AG04450 (cell line): ENCODE measurements at regions not wholly inside any gene's neighbourhood (a gene's known extent, or its start where the extent isn't known, plus 50 kb on each side); places are given as distances from the start of the nearest gene placed in this dataset.

Experiments
- CTCF ChIA-PET: fragments of 300-600, 350-600 bp; formaldehyde crosslinking; extraction: SDS; loops from one replicate; lab custom pipeline; 2022; ENCODE audit warnings: antibody characterized with exemption, inconsistent platforms; lab: Charles Lee
- POLR2A ChIA-PET: fragments of 350-600 bp; formaldehyde crosslinking; extraction: SDS; loops from one replicate; lab custom pipeline; 2021; ENCODE audit warnings: antibody characterized with exemption, inconsistent platforms; lab: Yijun Ruan, JAX
- DNase-seq: peaks from one replicate; pipeline ENCODE4 v3.0.0-alpha.2; 2011; ENCODE audit warnings: low read depth, low spot score
- H3K27ac ChIP-seq: one replicate; pipeline ENCODE4 v1.5.1; 2012; ENCODE audit warnings: low read depth, low read length, control low read depth
- H3K27me3 ChIP-seq: one replicate; pipeline ENCODE4 v1.6.0; 2012; ENCODE audit warnings: low read length; ENCODE audit not compliant: control insufficient read depth, insufficient read depth
- H3K4me3 ChIP-seq: 2 replicates; pipeline ENCODE4 v1.5.1; 2011; ENCODE audit warnings: mild to moderate bottlenecking, low read depth, low read length, control low read depth
- H3K9me3 ChIP-seq: 2 replicates; pipeline ENCODE4 v1.5.1; 2012; ENCODE audit warnings: low read length; ENCODE audit not compliant: control insufficient read depth, insufficient read depth
- TF ChIP-seq, protein P1 (sequence below): IDR thresholded peaks from 2 replicates; pipeline ENCODE4 v1.5.1; 2011; ENCODE audit warnings: low read depth, low read length, control low read depth, inconsistent platforms

DNA sequence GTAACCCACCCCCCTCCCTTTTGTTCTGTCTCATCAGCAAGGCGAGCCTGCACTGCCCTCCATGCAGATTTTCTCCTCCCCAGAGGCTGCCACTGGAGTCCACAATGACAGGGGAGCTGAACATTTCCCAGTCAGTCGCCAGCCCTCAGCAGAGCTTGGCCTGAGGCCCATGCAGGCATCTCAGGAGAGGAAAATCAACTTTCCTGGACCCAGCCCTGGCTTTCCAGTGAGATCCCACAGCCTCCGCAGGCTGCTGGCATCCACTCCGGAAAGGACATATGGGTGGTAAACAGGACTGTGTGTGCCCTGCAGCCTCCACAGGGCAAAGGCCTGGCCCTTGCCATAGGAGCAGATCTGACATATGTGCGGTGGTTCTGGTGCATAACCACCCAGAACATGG, 253.8 kb downstream of the TNS1 start:
- Histone ChIP-seq H3K9me3 (peaks cover 6% of the 10 kb centered on the region; the same call in 1 of the 2 replicates), H3K27ac (no peak overlapping the region), H3K4me3 (no peak overlapping the region), H3K27me3 (peaks cover 4% of the 10 kb centered on the region)
- TF ChIP-seq, protein P1, sequence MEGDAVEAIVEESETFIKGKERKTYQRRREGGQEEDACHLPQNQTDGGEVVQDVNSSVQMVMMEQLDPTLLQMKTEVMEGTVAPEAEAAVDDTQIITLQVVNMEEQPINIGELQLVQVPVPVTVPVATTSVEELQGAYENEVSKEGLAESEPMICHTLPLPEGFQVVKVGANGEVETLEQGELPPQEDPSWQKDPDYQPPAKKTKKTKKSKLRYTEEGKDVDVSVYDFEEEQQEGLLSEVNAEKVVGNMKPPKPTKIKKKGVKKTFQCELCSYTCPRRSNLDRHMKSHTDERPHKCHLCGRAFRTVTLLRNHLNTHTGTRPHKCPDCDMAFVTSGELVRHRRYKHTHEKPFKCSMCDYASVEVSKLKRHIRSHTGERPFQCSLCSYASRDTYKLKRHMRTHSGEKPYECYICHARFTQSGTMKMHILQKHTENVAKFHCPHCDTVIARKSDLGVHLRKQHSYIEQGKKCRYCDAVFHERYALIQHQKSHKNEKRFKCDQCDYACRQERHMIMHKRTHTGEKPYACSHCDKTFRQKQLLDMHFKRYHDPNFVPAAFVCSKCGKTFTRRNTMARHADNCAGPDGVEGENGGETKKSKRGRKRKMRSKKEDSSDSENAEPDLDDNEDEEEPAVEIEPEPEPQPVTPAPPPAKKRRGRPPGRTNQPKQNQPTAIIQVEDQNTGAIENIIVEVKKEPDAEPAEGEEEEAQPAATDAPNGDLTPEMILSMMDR = no peak
- ChIA-PET POLR2A (interaction anchor here (0.6 kb wide), 1 partner anchor 1089 kb away, joined by 11 read pairs; no protein-coding TSS in a partner anchor), CTCF (no interaction called here)
- no peak for DNase-seq

DNA sequence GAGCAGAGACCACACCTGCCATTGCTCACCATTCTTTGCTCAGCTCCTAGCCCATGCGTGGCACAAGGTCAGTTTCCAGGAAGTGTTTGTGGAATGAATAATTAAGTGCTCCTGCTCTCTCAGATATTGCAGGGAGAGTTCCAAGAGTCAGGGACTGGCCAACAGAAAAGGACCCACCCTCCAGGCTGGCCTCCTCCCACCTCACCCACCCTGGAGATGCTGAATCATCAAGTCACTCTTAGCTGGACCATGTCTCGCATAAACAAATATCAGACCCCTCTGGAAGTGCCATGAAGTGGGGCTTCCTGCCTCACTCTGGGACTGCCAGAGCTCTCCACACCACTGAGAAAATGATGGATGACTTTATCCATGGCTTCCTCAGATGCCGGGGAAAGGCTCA, 256.0 kb downstream of the TNS1 start:
- H3K4me3 ChIP-seq = no peak overlapping the region
- H3K27me3 ChIP-seq = peaks cover 4% of the 10 kb centered on the region
- ChIA-PET CTCF (no interaction called here), POLR2A (no interaction called here)
- no peak for DNase-seq
- TF ChIP-seq, protein P1 = no peak
- H3K9me3 ChIP-seq = peaks cover 6% of the 10 kb centered on the region; the same call in 1 of the 2 replicates
- H3K27ac ChIP-seq = no peak overlapping the region

DNA sequence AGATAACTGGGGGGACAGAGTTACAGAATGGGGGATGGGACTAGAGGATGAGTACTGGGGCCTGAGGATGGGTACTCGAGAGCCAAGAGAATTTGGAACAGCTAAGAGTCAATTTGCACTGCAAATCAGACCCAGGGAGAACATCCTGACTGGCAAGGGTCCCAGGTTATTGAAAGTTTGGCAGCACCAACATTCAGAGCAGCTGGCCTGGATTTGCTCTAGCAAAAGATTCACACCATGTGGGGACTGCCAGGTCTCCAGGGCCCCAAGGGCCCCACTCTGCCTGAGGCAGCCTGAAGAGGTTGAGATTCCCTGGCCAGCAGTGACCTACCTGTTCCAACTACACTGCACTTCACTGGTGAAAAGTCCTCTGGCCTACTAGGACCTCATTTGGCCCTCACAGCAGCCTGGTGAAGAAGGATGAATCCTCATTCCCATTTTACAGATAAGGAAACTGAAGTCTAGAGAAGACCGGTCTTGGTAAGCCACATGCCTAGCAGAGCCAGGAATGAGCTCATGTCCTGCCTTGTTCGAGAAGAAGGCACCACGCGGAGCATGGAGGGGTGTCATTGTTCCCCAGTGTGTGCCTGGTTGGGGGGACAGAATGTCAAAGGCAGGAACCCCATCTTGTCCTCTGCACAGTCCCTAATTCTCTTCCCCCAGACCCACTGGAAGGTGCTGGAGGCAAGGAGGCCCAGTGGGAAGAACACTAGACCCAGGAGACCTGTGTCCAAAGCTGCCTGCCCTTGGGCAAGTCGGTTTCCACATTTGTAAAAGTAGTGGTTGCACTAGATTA, 258.6 kb downstream of the TNS1 start:
- H3K27ac ChIP-seq = no peak overlapping the region
- no peak for DNase-seq
- TF ChIP-seq, protein P1 = no peak
- peaks cover 6% of the 10 kb centered on the region; the same call in 1 of the 2 replicates for H3K9me3 ChIP-seq
- H3K4me3 ChIP-seq = no peak overlapping the region
- ChIA-PET POLR2A (interaction anchor here (0.7 kb wide), 1 partner anchor 678 kb away, joined by 5 read pairs; no protein-coding TSS in a partner anchor), CTCF (no interaction called here)
- no peaks in the 10 kb centered on the region for H3K27me3 ChIP-seq

DNA sequence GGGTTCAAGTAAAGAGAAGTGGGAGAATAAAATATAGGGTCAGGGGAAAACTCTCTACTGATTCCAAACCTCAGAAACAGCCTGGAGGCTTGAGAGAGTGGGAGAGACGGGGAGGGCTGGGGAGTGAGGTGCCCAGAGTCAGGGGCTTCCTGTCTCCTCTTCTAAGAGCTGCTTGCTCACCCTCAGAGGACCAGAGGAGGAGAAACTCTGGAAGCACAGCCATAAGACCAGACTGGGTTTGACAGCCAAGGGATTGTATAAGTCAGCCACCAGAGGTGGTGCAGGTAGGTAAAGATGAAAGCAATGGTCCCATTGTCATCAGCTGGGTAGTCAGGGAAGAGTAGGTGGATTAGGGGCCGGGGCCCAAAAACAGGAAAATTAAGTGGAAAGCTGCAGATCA, 259.4 kb downstream of the TNS1 start:
- H3K27me3 ChIP-seq = no peaks in the 10 kb centered on the region
- no peak overlapping the region for H3K4me3 ChIP-seq
- peaks cover 6% of the 10 kb centered on the region; the same call in 1 of the 2 replicates for H3K9me3 ChIP-seq
- POLR2A ChIA-PET = interaction anchor here (0.7 kb wide), 1 partner anchor 678 kb away, joined by 5 read pairs; no protein-coding TSS in a partner anchor
- TF ChIP-seq, protein P1 = no peak
- no peak overlapping the region for H3K27ac ChIP-seq
- no peak for DNase-seq
- CTCF ChIA-PET = no interaction called here

DNA sequence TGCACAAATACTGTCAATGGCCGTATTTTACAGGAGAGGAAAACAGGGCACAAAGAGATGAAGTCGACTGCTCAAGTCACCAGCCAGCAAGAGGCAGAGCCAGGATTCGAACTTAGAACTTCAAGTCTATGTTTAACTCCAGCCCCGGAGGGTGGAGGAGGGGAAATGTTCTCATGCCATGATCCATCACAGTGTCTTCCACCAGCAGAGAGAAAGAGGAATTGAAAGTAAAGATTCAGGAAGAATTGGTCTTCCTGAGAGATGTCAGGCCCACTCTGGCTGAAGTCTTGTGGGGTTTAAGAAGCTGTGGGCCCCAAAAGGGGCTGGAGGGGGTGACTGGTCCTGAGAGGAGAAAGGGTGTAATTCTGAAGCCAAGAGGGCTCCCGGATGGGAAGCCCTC, 260.0 kb downstream of the TNS1 start:
- POLR2A ChIA-PET = no interaction called here
- CTCF ChIA-PET = no interaction called here
- H3K4me3 ChIP-seq = no peak overlapping the region
- TF ChIP-seq, protein P1 = no peak
- no peaks in the 10 kb centered on the region for H3K27me3 ChIP-seq
- no peak overlapping the region for H3K27ac ChIP-seq
- H3K9me3 ChIP-seq = peaks cover 6% of the 10 kb centered on the region; the same call in 1 of the 2 replicates
- no peak for DNase-seq
